MM.1S (cell line): ENCODE measurements at regions not wholly inside any gene's neighbourhood (a gene's known extent, or its start where the extent isn't known, plus 50 kb on each side); places are given as distances from the start of the nearest gene placed in this dataset.

ENCODE experiments used
- DNase-seq: peaks from one replicate; pipeline ENCODE4 v3.0.0-alpha.2; 2015
- H2AFZ ChIP-seq: fragments of 300-600 bp; sonication (generic); 2 replicates; pipeline ENCODE4 v1.6.0; 2016; ENCODE audit warnings: antibody characterized with exemption, low read length
- H3F3A ChIP-seq: fragments of 300-600 bp; sonication (generic); 2 replicates; pipeline ENCODE4 v1.6.1; 2016; ENCODE audit warnings: mild to moderate bottlenecking, antibody characterized with exemption, low read length, moderate library complexity, mixed read lengths; ENCODE audit not compliant: insufficient read depth
- H3K27ac ChIP-seq: fragments of 300-600 bp; sonication (generic); 2 replicates; pipeline ENCODE4 v1.5.1; 2016; ENCODE audit warnings: mild to moderate bottlenecking, low read length
- H3K27me3 ChIP-seq: fragments of 300-600 bp; sonication (generic); replicated peaks from 2 replicates; pipeline ENCODE4 v1.6.0; 2016; ENCODE audit warnings: low read length; ENCODE audit not compliant: insufficient read depth
- H3K36me3 ChIP-seq: fragments of 300-600 bp; sonication (generic); replicated peaks from 2 replicates; pipeline ENCODE4 v1.6.1; 2016; ENCODE audit warnings: mild to moderate bottlenecking, low read length, mixed read lengths; ENCODE audit not compliant: insufficient read depth
- H3K4me1 ChIP-seq: fragments of 300-600 bp; sonication (generic); 2 replicates; pipeline ENCODE4 v1.6.1; 2016; ENCODE audit warnings: low read length, mixed read lengths
- H3K4me2 ChIP-seq: fragments of 300-600 bp; sonication (generic); 2 replicates; pipeline ENCODE4 v1.6.0; 2016; ENCODE audit warnings: low read depth, low read length
- H3K4me3 ChIP-seq: fragments of 300-600 bp; sonication (generic); 2 replicates; pipeline ENCODE4 v1.5.1; 2016; ENCODE audit warnings: low read length, mixed read lengths
- H3K79me2 ChIP-seq: fragments of 300-600 bp; sonication (generic); 2 replicates; pipeline ENCODE4 v1.6.1; 2016; ENCODE audit warnings: mixed run types, low read length, mixed read lengths
- H3K9ac ChIP-seq: fragments of 300-600 bp; sonication (generic); 2 replicates; pipeline ENCODE4 v1.6.1; 2016; ENCODE audit warnings: low read length, mixed read lengths
- H3K9me2 ChIP-seq: fragments of 300-600 bp; sonication (generic); replicated peaks from 2 replicates; pipeline ENCODE4 v1.6.1; 2016; ENCODE audit warnings: mild to moderate bottlenecking, low read length, mixed read lengths; ENCODE audit not compliant: insufficient read depth
- H3K9me3 ChIP-seq: fragments of 300-600 bp; sonication (generic); replicated peaks from 2 replicates; pipeline ENCODE4 v1.6.1; 2016; ENCODE audit warnings: mild to moderate bottlenecking, low read length, mixed read lengths; ENCODE audit not compliant: insufficient read depth
- H4K20me1 ChIP-seq: fragments of 300-600 bp; sonication (generic); 2 replicates; pipeline ENCODE4 v1.6.1; 2016; ENCODE audit warnings: mild to moderate bottlenecking, low read length, moderate library complexity, mixed read lengths; ENCODE audit not compliant: insufficient read depth
- CTCF ChIP-seq: fragments of 300-600 bp; sonication (generic); IDR thresholded peaks from 2 replicates; pipeline ENCODE4 v1.5.1; 2016; ENCODE audit warnings: antibody characterized with exemption, low read length, mixed read lengths
- EZH2 ChIP-seq: fragments of 300-600 bp; sonication (generic); optimal IDR thresholded peaks from 2 replicates; pipeline ENCODE3; 2017; ENCODE audit warnings: low read depth, mild to moderate bottlenecking, antibody characterized with exemption, low read length, mixed read lengths
- EZH2phosphoT487 ChIP-seq: fragments of 300-600 bp; sonication (generic); IDR thresholded peaks from 2 replicates; pipeline ENCODE4 v1.6.1; 2018; ENCODE audit warnings: antibody characterized with exemption, low read length

- H3K36me3 ChIP-seq: no peaks in the 10 kb centered on the region
- no peaks in the 10 kb centered on the region for H4K20me1 ChIP-seq
- H3K4me1 ChIP-seq: no peaks in the 10 kb centered on the region
- no peaks in the 10 kb centered on the region for H3F3A ChIP-seq
- H3K27ac ChIP-seq: no peak overlapping the region
- no peak overlapping the region for H3K9ac ChIP-seq
- TF ChIP-seq EZH2 (no peak), EZH2phosphoT487 (no peak), CTCF (no peak)
- H3K79me2 ChIP-seq: no peaks in the 10 kb centered on the region
- no peaks in the 10 kb centered on the region for H3K9me3 ChIP-seq
- DNase-seq: no peak
- no peak overlapping the region for H3K4me3 ChIP-seq
- no peak overlapping the region for H3K4me2 ChIP-seq
- H2AFZ ChIP-seq: no peak overlapping the region
- H3K9me2 ChIP-seq: no peaks in the 10 kb centered on the region
- no peaks in the 10 kb centered on the region for H3K27me3 ChIP-seq
These were observed 57.9 kb downstream of the DOP1B start for GRCh38 chr21:36214561-36214960.

GRCh38 chr21:36217743-36218142, 61.1 kb downstream of the DOP1B start:
- Histone ChIP-seq H3K79me2 (no peaks in the 10 kb centered on the region), H3K36me3 (no peaks in the 10 kb centered on the region), H2AFZ (no peak overlapping the region), H3K9me2 (no peaks in the 10 kb centered on the region), H3K9me3 (no peaks in the 10 kb centered on the region), H3K27ac (no peak overlapping the region), H3K4me2 (no peak overlapping the region), H3K4me3 (no peak overlapping the region), H3F3A (no peaks in the 10 kb centered on the region), H3K4me1 (no peaks in the 10 kb centered on the region), H4K20me1 (no peaks in the 10 kb centered on the region), H3K9ac (no peak overlapping the region), H3K27me3 (no peaks in the 10 kb centered on the region)
- DNase-seq: no peak
- TF ChIP-seq CTCF: no peak
- no peak for TF ChIP-seq EZH2phosphoT487
- no peak for TF ChIP-seq EZH2

- H3K27ac ChIP-seq: no peak overlapping the region
- H3K4me3 ChIP-seq: no peak overlapping the region
- no peaks in the 10 kb centered on the region for H3K9me3 ChIP-seq
- H3K36me3 ChIP-seq: no peaks in the 10 kb centered on the region
- H3K79me2 ChIP-seq: no peaks in the 10 kb centered on the region
- no peaks in the 10 kb centered on the region for H3K27me3 ChIP-seq
- DNase-seq: no peak
- no peaks in the 10 kb centered on the region for H4K20me1 ChIP-seq
- H3K4me1 ChIP-seq: no peaks in the 10 kb centered on the region
- H3F3A ChIP-seq: no peaks in the 10 kb centered on the region
- no peaks in the 10 kb centered on the region for H3K9me2 ChIP-seq
- H3K4me2 ChIP-seq: no peak overlapping the region
- TF ChIP-seq CTCF: no peak
- TF ChIP-seq EZH2: no peak
- no peak for TF ChIP-seq EZH2phosphoT487
- no peak overlapping the region for H3K9ac ChIP-seq
- H2AFZ ChIP-seq: no peak overlapping the region
These were observed 62.1 kb downstream of the DOP1B start for GRCh38 chr21:36218691-36219090.

GRCh38 chr21:36223451-36223850, 66.8 kb downstream of the DOP1B start:
- Histone ChIP-seq H3K4me3 (no peak overlapping the region), H3K9me3 (no peaks in the 10 kb centered on the region), H3K9me2 (no peaks in the 10 kb centered on the region), H3K4me2 (no peak overlapping the region), H4K20me1 (no peaks in the 10 kb centered on the region), H2AFZ (no peak overlapping the region), H3K4me1 (no peaks in the 10 kb centered on the region), H3K36me3 (no peaks in the 10 kb centered on the region), H3K27ac (no peak overlapping the region), H3K27me3 (no peaks in the 10 kb centered on the region), H3K79me2 (no peaks in the 10 kb centered on the region), H3F3A (no peaks in the 10 kb centered on the region), H3K9ac (no peak overlapping the region)
- no peak for DNase-seq
- TF ChIP-seq CTCF (no peak), EZH2phosphoT487 (no peak), EZH2 (no peak)
